ENCODE measurements at regions not wholly inside any gene's neighbourhood (a gene's known extent, or its start where the extent isn't known, plus 50 kb on each side); places are given as distances from the start of the nearest gene placed in this dataset.

DNA sequence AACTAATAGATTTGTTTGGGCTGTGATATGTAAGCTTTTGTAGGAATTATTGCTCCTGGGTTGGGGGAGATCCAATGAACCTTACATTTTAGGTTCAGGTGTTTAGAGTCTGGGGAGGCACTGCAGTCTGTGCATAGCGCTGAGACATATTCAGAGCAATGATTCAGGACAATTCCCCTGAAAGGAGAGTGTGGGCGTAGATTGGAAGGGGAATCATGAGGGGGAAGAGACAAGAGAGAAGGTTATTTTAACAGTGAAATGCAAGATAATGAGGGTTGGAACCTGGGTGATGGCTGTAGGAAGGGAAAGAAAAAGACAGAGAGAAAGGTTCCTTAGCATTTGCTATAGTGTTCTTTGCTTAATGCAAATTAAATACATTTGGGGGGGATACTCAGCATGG lies 1013.4 kb downstream of the REEP3 start:
- no peak overlapping the region for H3K9ac ChIP-seq (ENCODE audit: extremely low read depth, low read length, poor library complexity, severe bottlenecking)
- DNase-seq, result no peak
- no peaks in the 10 kb centered on the region for H3K27me3 ChIP-seq (ENCODE audit: control insufficient read depth, insufficient read depth, low read length, poor library complexity, severe bottlenecking)
- TF ChIP-seq, protein P1, sequence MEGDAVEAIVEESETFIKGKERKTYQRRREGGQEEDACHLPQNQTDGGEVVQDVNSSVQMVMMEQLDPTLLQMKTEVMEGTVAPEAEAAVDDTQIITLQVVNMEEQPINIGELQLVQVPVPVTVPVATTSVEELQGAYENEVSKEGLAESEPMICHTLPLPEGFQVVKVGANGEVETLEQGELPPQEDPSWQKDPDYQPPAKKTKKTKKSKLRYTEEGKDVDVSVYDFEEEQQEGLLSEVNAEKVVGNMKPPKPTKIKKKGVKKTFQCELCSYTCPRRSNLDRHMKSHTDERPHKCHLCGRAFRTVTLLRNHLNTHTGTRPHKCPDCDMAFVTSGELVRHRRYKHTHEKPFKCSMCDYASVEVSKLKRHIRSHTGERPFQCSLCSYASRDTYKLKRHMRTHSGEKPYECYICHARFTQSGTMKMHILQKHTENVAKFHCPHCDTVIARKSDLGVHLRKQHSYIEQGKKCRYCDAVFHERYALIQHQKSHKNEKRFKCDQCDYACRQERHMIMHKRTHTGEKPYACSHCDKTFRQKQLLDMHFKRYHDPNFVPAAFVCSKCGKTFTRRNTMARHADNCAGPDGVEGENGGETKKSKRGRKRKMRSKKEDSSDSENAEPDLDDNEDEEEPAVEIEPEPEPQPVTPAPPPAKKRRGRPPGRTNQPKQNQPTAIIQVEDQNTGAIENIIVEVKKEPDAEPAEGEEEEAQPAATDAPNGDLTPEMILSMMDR (conservative IDR thresholded peaks at IDR 0.05), result no peak
- H3K4me3 ChIP-seq (ENCODE audit: low read length), result no peak overlapping the region
- Mint-ChIP-seq H3K27me3 (ENCODE audit: insufficient read depth) (no peaks in the 10 kb centered on the region), H3K27ac (no peak overlapping the region), H3K4me1 (no peaks in the 10 kb centered on the region), H3K4me3 (no peak overlapping the region), H3K9me3 (no peaks in the 10 kb centered on the region), H3K36me3 (ENCODE audit: low read depth) (no peaks in the 10 kb centered on the region)
- no peaks in the 10 kb centered on the region for H3K4me1 ChIP-seq (ENCODE audit: control insufficient read depth, insufficient read depth, low read length)
- H3K36me3 ChIP-seq (ENCODE audit: control insufficient read depth, insufficient read depth, low read length), result no peaks in the 10 kb centered on the region
- 94 to 100% methylated on average over 2 of the region's 2 CpGs for WGBS, 2 experiments (ENCODE audit: insufficient coverage in 1 of 2, insufficient read length in 1 of 2)
- no peaks in the 10 kb centered on the region for H3K9me3 ChIP-seq (ENCODE audit: control insufficient read depth, low read length)
- no peak overlapping the region for H3K27ac ChIP-seq (ENCODE audit: low read depth, low read length)

DNA sequence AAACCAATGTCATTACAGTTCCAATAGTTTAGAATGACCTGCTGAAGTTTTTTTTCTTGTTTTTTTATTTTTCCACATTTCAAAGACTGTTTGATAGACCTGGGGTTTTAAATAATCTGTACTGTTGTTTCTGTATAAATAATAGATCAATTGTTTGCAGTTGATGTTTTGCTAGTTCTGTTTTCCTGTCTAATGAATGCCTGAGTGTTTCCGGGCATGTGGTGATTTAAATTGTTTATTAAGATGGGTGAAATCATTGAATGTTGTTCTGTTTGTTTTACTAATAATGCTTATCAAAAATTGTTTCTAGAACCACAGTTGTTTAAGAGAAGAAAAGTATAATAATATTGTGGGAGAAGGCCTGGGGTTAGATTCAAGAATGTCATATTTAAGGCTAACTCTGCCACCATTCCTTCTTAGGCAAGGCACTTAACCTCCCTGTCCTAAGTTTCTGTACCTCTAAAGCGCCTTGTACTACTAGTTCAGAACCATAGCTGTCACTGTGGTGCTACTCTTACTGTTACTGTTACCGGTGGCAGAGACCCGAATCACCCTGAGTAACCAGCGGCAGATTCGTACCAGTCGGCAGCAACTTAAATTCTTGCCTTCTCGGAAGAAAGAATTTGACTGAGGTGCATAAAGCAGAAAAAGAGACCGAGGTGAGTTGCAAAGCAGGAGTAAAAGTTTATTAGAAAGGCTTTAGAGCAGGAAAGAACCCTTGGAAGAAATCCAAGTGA lies 1014.1 kb downstream of the REEP3 start:
- Mint-ChIP-seq H3K9me3 (no peaks in the 10 kb centered on the region), H3K4me1 (no peaks in the 10 kb centered on the region), H3K27ac (no peak overlapping the region), H3K4me3 (no peak overlapping the region), H3K27me3 (ENCODE audit: insufficient read depth) (no peaks in the 10 kb centered on the region), H3K36me3 (ENCODE audit: low read depth) (no peaks in the 10 kb centered on the region)
- H3K27me3 ChIP-seq (ENCODE audit: control insufficient read depth, insufficient read depth, low read length, poor library complexity, severe bottlenecking), result no peaks in the 10 kb centered on the region
- no peak for DNase-seq
- WGBS, 2 experiments (ENCODE audit: insufficient coverage in 1 of 2, insufficient read length in 1 of 2), result 92 to 98% methylated on average over 8 to 9 of the region's 9 CpGs
- no peak overlapping the region for H3K4me3 ChIP-seq (ENCODE audit: low read length)
- no peak overlapping the region for H3K27ac ChIP-seq (ENCODE audit: low read depth, low read length)
- TF ChIP-seq, protein P1 (conservative IDR thresholded peaks at IDR 0.05), result no peak
- no peaks in the 10 kb centered on the region for H3K4me1 ChIP-seq (ENCODE audit: control insufficient read depth, insufficient read depth, low read length)
- no peaks in the 10 kb centered on the region for H3K9me3 ChIP-seq (ENCODE audit: control insufficient read depth, low read length)
- no peak overlapping the region for H3K9ac ChIP-seq (ENCODE audit: extremely low read depth, low read length, poor library complexity, severe bottlenecking)
- H3K36me3 ChIP-seq (ENCODE audit: control insufficient read depth, insufficient read depth, low read length), result no peaks in the 10 kb centered on the region

DNA sequence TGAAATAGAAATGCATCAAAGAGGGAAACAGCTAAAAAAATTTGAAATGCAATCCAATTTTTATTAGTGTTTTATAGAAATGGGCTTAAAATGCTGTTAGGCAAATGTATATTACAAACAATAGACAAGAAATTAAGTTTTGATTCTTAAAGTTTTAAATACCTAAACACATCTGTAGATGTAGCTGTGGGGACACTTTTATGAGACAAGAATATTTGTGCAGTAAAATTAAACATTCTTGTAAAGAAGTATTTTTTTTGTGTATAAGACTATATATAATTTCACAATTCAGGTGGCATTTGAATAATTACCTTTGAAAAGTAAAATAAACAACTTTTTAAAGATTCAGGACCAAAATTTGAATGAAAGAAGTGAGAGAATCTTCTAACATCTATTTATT lies 1015.9 kb downstream of the REEP3 start:
- no peak overlapping the region for H3K27ac Mint-ChIP-seq
- no peaks in the 10 kb centered on the region for H3K9me3 ChIP-seq (ENCODE audit: control insufficient read depth, low read length)
- no peak for DNase-seq
- no peak overlapping the region for H3K4me3 ChIP-seq (ENCODE audit: low read length)
- no peaks in the 10 kb centered on the region for H3K4me1 ChIP-seq (ENCODE audit: control insufficient read depth, insufficient read depth, low read length)
- TF ChIP-seq, protein P1 (conservative IDR thresholded peaks at IDR 0.05), result no peak
- H3K36me3 ChIP-seq (ENCODE audit: control insufficient read depth, insufficient read depth, low read length), result no peaks in the 10 kb centered on the region
- H3K4me3 Mint-ChIP-seq, result no peak overlapping the region
- no peaks in the 10 kb centered on the region for H3K9me3 Mint-ChIP-seq
- no peak overlapping the region for H3K9ac ChIP-seq (ENCODE audit: extremely low read depth, low read length, poor library complexity, severe bottlenecking)
- H3K27me3 Mint-ChIP-seq (ENCODE audit: insufficient read depth), result no peaks in the 10 kb centered on the region
- H3K36me3 Mint-ChIP-seq (ENCODE audit: low read depth), result no peaks in the 10 kb centered on the region
- no peaks in the 10 kb centered on the region for H3K27me3 ChIP-seq (ENCODE audit: control insufficient read depth, insufficient read depth, low read length, poor library complexity, severe bottlenecking)
- no peaks in the 10 kb centered on the region for H3K4me1 Mint-ChIP-seq
- H3K27ac ChIP-seq (ENCODE audit: low read depth, low read length), result no peak overlapping the region
